Retina (tissue), 1 donor: ENCODE measurements at regions not wholly inside any gene's neighbourhood (a gene's known extent, or its start where the extent isn't known, plus 50 kb on each side); places are given as distances from the start of the nearest gene placed in this dataset.

Experiments used
- DNase-seq: peaks from one replicate; pipeline ENCODE4 v3.0.0-alpha.2; 2016

- DNase-seq = no peak
Observed at GRCh38 chr5:54366707-54367106, 56.3 kb upstream of the ARL15 start.

- DNase-seq = no peak
Observed at GRCh38 chr5:54363669-54364068, 53.3 kb upstream of the ARL15 start.

GRCh38 chr5:54362992-54363625 lies 52.7 kb upstream of the ARL15 start:
- DNase-seq = no peak

- no peak for DNase-seq
Observed at GRCh38 chr5:54362434-54362833, 52.1 kb upstream of the ARL15 start.

- DNase-seq = no peak
Observed at GRCh38 chr5:54361691-54362411, 51.5 kb upstream of the ARL15 start.

- DNase-seq = no peak
Observed at GRCh38 chr5:54360925-54361662, 50.7 kb upstream of the ARL15 start.
